SU-DHL-6 (cell line): ENCODE measurements at regions not wholly inside any gene's neighbourhood (a gene's known extent, or its start where the extent isn't known, plus 50 kb on each side); places are given as distances from the start of the nearest gene placed in this dataset.

Experiments used
- H2AFZ ChIP-seq: fragments of 200-600 bp; sonication (generic); 2 replicates; pipeline ENCODE4 v1.6.1; 2014; ENCODE audit warnings: low read depth, mild to moderate bottlenecking, moderate library complexity, mixed read lengths, antibody characterized with exemption, low read length; ENCODE audit not compliant: severe bottlenecking
- H3F3A ChIP-seq: fragments of 200-600 bp; shearing (Covaris generic); 2 replicates; pipeline ENCODE4 v1.6.0; 2016; ENCODE audit warnings: antibody characterized with exemption, mild to moderate bottlenecking; ENCODE audit not compliant: insufficient read depth
- H3K27ac ChIP-seq: fragments of 200-600 bp; sonication (generic); 2 replicates; pipeline ENCODE4 v1.5.1; 2016; ENCODE audit warnings: low read depth, mild to moderate bottlenecking, low read length, moderate library complexity, mixed read lengths
- H3K27me3 ChIP-seq: fragments of 200-600 bp; sonication (generic), shearing (Covaris generic); 2 replicates; pipeline ENCODE4 v1.6.0; 2014; ENCODE audit warnings: mild to moderate bottlenecking, low read length
- H3K36me3 ChIP-seq: fragments of 200-600 bp; sonication (generic); 2 replicates; pipeline ENCODE4 v1.6.1; 2014; ENCODE audit warnings: mild to moderate bottlenecking, low read length, mixed read lengths
- H3K4me2 ChIP-seq: fragments of 300-600, 200-600 bp; shearing (Covaris generic), sonication (generic); 2 replicates; pipeline ENCODE4 v1.6.0; 2014; ENCODE audit warnings: low read length, low read depth, mild to moderate bottlenecking; ENCODE audit not compliant: poor library complexity, severe bottlenecking
- H3K4me3 ChIP-seq: fragments of 200-600 bp; sonication (generic); 2 replicates; pipeline ENCODE4 v1.5.1; 2014; ENCODE audit warnings: antibody characterized with exemption, low read length, mild to moderate bottlenecking, mixed read lengths; ENCODE audit not compliant: insufficient read depth, poor library complexity, severe bottlenecking
- H3K79me2 ChIP-seq: fragments of 200-600 bp; sonication (generic); 2 replicates; pipeline ENCODE4 v1.6.1; 2014; ENCODE audit warnings: mild to moderate bottlenecking, low read length, moderate library complexity; ENCODE audit not compliant: insufficient read depth
- H3K9ac ChIP-seq: fragments of 200-600 bp; sonication (generic); 2 replicates; pipeline ENCODE4 v1.7.0; 2014; ENCODE audit warnings: mild to moderate bottlenecking, low read length
- H3K9me2 ChIP-seq: fragments of 200-600 bp; sonication (generic); replicated peaks from 2 replicates; pipeline ENCODE4 v1.6.1; 2014; ENCODE audit warnings: low read length; ENCODE audit not compliant: insufficient read depth
- H3K9me3 ChIP-seq: fragments of 200-600 bp; sonication (generic); 2 replicates; pipeline ENCODE4 v1.6.1; 2014; ENCODE audit warnings: low read length, mixed read lengths; ENCODE audit not compliant: insufficient read depth
- H4K20me1 ChIP-seq: fragments of 200-600 bp; sonication (generic); 2 replicates; pipeline ENCODE4 v1.6.1; 2014; ENCODE audit warnings: low read depth, mild to moderate bottlenecking, antibody characterized with exemption, low read length, moderate library complexity, mixed read lengths
- CTCF ChIP-seq: fragments of 200-600 bp; sonication (generic); IDR thresholded peaks from one replicate; pipeline ENCODE4 v1.5.1; 2017; ENCODE audit warnings: antibody characterized with exemption, mild to moderate bottlenecking, low read length, moderate library complexity; ENCODE audit not compliant: insufficient read depth, poor library complexity, severe bottlenecking
- EZH2phosphoT487 ChIP-seq: fragments of 200-600 bp; sonication (generic), shearing (Covaris generic); conservative IDR thresholded peaks from 2 replicates; pipeline ENCODE4 v1.6.1; 2018; ENCODE audit warnings: mild to moderate bottlenecking, antibody characterized with exemption, low read length, moderate library complexity, mixed read lengths

DNA sequence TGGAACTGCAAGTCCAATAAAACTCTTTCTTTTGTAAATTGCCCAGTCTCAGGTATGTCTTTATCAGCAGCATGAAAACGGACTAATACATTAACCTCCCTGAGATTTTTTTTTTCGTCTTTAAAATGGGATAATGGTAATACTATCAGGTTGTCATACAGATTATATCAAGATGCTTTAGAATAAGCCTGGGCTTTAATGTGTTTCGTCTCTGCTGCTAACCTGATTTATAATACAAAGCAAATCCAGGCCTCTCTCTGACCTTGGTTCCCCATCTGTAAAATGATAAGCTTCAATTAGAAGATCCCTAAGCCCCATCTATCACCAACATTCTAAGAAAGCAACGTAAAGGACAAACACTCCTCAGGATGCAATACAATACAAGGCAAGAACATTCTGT lies 283.5 kb downstream of the LRATD1 start:
- H3F3A ChIP-seq = no peaks in the 10 kb centered on the region
- H3K4me2 ChIP-seq = no peak overlapping the region
- no peaks in the 10 kb centered on the region for H3K36me3 ChIP-seq
- no peaks in the 10 kb centered on the region for H3K9me2 ChIP-seq
- no peak overlapping the region for H2AFZ ChIP-seq
- H4K20me1 ChIP-seq = no peaks in the 10 kb centered on the region
- TF ChIP-seq CTCF = no peak
- TF ChIP-seq EZH2phosphoT487 = no peak
- no peaks in the 10 kb centered on the region for H3K27me3 ChIP-seq
- no peak overlapping the region for H3K4me3 ChIP-seq
- no peak overlapping the region for H3K27ac ChIP-seq
- no peak overlapping the region for H3K9ac ChIP-seq
- no peaks in the 10 kb centered on the region for H3K9me3 ChIP-seq
- no peaks in the 10 kb centered on the region for H3K79me2 ChIP-seq

DNA sequence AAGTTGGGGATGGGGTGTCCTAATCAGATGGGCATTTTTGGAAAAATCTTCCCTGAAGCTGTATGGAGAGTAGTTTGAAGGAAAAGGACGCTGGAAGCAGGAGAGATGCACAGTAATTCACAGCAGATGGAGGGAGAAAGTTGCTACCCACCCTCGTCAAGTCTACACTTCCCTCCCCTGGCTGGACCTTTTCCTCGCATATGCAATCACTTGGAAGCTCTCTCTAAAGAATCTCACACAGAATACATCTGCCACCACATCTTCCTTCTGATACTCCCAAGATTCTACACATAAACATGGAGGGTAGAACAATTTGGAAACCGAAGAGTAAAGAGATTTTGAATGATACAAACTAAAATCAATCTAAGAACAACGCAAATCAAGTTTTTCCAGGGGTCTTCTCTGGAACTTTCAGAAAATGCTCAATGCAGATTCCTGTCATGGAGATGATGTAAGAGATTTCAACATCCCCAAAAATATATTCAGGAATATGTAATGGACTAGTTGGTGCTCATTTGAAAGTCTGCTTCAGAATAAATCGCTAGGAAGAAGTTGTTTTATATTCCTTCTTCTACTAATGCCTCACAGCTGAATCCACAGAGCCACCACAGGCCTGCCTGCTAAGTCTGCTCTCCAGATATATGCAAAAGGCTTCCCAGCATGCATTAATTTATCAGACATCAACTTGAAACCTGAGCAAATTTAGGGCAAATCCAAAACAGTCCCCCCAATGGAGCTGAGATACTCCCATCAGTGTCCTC lies 291.5 kb downstream of the LRATD1 start:
- no peaks in the 10 kb centered on the region for H3F3A ChIP-seq
- no peaks in the 10 kb centered on the region for H4K20me1 ChIP-seq
- no peaks in the 10 kb centered on the region for H3K36me3 ChIP-seq
- TF ChIP-seq EZH2phosphoT487 (no peak), CTCF (no peak)
- H3K27me3 ChIP-seq = no peaks in the 10 kb centered on the region
- H3K79me2 ChIP-seq = no peaks in the 10 kb centered on the region
- H3K9me3 ChIP-seq = no peaks in the 10 kb centered on the region
- no peak overlapping the region for H3K27ac ChIP-seq
- no peak overlapping the region for H3K4me2 ChIP-seq
- no peaks in the 10 kb centered on the region for H3K9me2 ChIP-seq
- H2AFZ ChIP-seq = no peak overlapping the region
- H3K9ac ChIP-seq = no peak overlapping the region
- no peak overlapping the region for H3K4me3 ChIP-seq

GRCh38 chr2:14925471-14925870 lies 293.0 kb downstream of the LRATD1 start:
- H3K4me2 ChIP-seq = no peak overlapping the region
- H3K9ac ChIP-seq = no peak overlapping the region
- H3K9me3 ChIP-seq = no peaks in the 10 kb centered on the region
- H4K20me1 ChIP-seq = no peaks in the 10 kb centered on the region
- H3K79me2 ChIP-seq = no peaks in the 10 kb centered on the region
- no peak overlapping the region for H3K27ac ChIP-seq
- H3K27me3 ChIP-seq = no peaks in the 10 kb centered on the region
- TF ChIP-seq CTCF (no peak), EZH2phosphoT487 (no peak)
- no peak overlapping the region for H2AFZ ChIP-seq
- no peaks in the 10 kb centered on the region for H3K9me2 ChIP-seq
- H3K4me3 ChIP-seq = no peak overlapping the region
- H3K36me3 ChIP-seq = no peaks in the 10 kb centered on the region
- no peaks in the 10 kb centered on the region for H3F3A ChIP-seq
